KMS-11 (cell line): ENCODE measurements at regions not wholly inside any gene's neighbourhood (a gene's known extent, or its start where the extent isn't known, plus 50 kb on each side); places are given as distances from the start of the nearest gene placed in this dataset.

Experiments used
- H2AFZ ChIP-seq: fragments of 200-600 bp; sonication (generic); 2 replicates; pipeline ENCODE4 v1.6.1; 2016; ENCODE audit warnings: antibody characterized with exemption, mixed run types, low read depth
- H3K27ac ChIP-seq: fragments of 200-600 bp; sonication (generic); 2 replicates; pipeline ENCODE4 v1.6.1; 2016; ENCODE audit warnings: mild to moderate bottlenecking, mixed run types
- H3K27me3 ChIP-seq: fragments of 200-600 bp; sonication (generic); 2 replicates; pipeline ENCODE4 v1.6.1; 2017; ENCODE audit warnings: mild to moderate bottlenecking, low read depth, mixed run types, moderate library complexity; ENCODE audit not compliant: insufficient read depth
- H3K36me3 ChIP-seq: fragments of 200-600 bp; sonication (generic); 2 replicates; pipeline ENCODE4 v1.6.1; 2017; ENCODE audit warnings: mild to moderate bottlenecking, mixed run types; ENCODE audit not compliant: insufficient read depth
- H3K4me1 ChIP-seq: fragments of 200-600 bp; sonication (generic); 2 replicates; pipeline ENCODE4 v1.6.1; 2016; ENCODE audit warnings: mild to moderate bottlenecking, low read depth, mixed run types; ENCODE audit not compliant: poor library complexity, severe bottlenecking
- H3K4me2 ChIP-seq: fragments of 200-600 bp; sonication (generic); 2 replicates; pipeline ENCODE4 v1.7.0; 2016; ENCODE audit warnings: mild to moderate bottlenecking, mixed run types
- H3K4me3 ChIP-seq: fragments of 200-600 bp; sonication (generic); IDR thresholded peaks from 2 replicates; pipeline ENCODE4 v1.6.1; 2017; ENCODE audit warnings: low read depth, low read length, mixed read lengths; ENCODE audit not compliant: insufficient read depth
- H3K79me2 ChIP-seq: fragments of 200-600 bp; sonication (generic); 2 replicates; pipeline ENCODE4 v1.6.1; 2016; ENCODE audit warnings: low read depth, mixed run types; ENCODE audit not compliant: insufficient read depth
- H3K9ac ChIP-seq: fragments of 200-600 bp; sonication (generic); 2 replicates; pipeline ENCODE4 v1.6.1; 2016; ENCODE audit warnings: mild to moderate bottlenecking, mixed run types
- H4K20me1 ChIP-seq: fragments of 200-600 bp; sonication (generic); 2 replicates; pipeline ENCODE4 v1.6.1; 2016; ENCODE audit warnings: mild to moderate bottlenecking, mixed run types; ENCODE audit not compliant: insufficient read depth
- CTCF ChIP-seq: fragments of 200-600 bp; sonication (generic); conservative IDR thresholded peaks from 2 replicates; pipeline ENCODE4 v1.6.1; 2017; ENCODE audit warnings: low read depth, mild to moderate bottlenecking, antibody characterized with exemption, low read length, moderate library complexity, mixed read lengths

GRCh38 chr10:64515970-64516699 lies 994.9 kb downstream of the REEP3 start:
- Histone ChIP-seq H2AFZ (no peak overlapping the region), H3K4me1 (no peaks in the 10 kb centered on the region), H3K79me2 (no peaks in the 10 kb centered on the region), H4K20me1 (no peaks in the 10 kb centered on the region), H3K4me3 (no peak overlapping the region), H3K36me3 (no peaks in the 10 kb centered on the region), H3K9ac (no peak overlapping the region), H3K27me3 (no peaks in the 10 kb centered on the region), H3K27ac (no peak overlapping the region), H3K4me2 (no peak overlapping the region)
- TF ChIP-seq CTCF: no peak

GRCh38 chr10:64518456-64518855 lies 997.3 kb downstream of the REEP3 start:
- no peak for TF ChIP-seq CTCF
- Histone ChIP-seq H3K79me2 (no peaks in the 10 kb centered on the region), H3K27me3 (no peaks in the 10 kb centered on the region), H3K36me3 (no peaks in the 10 kb centered on the region), H3K27ac (no peak overlapping the region), H2AFZ (no peak overlapping the region), H4K20me1 (no peaks in the 10 kb centered on the region), H3K4me1 (no peaks in the 10 kb centered on the region), H3K4me3 (no peak overlapping the region), H3K4me2 (no peak overlapping the region), H3K9ac (no peak overlapping the region)

- Histone ChIP-seq H3K4me3 (no peak overlapping the region), H3K27ac (no peak overlapping the region), H2AFZ (no peak overlapping the region), H3K4me1 (no peaks in the 10 kb centered on the region), H3K4me2 (no peak overlapping the region), H3K79me2 (no peaks in the 10 kb centered on the region), H3K9ac (no peak overlapping the region), H3K36me3 (no peaks in the 10 kb centered on the region), H3K27me3 (no peaks in the 10 kb centered on the region), H4K20me1 (no peaks in the 10 kb centered on the region)
- TF ChIP-seq CTCF: no peak
These were observed 998.2 kb downstream of the REEP3 start for GRCh38 chr10:64519427-64519826.

GRCh38 chr10:64519831-64520230 lies 998.6 kb downstream of the REEP3 start:
- no peaks in the 10 kb centered on the region for H3K36me3 ChIP-seq
- no peak overlapping the region for H3K4me3 ChIP-seq
- no peak overlapping the region for H3K9ac ChIP-seq
- no peak overlapping the region for H3K27ac ChIP-seq
- no peaks in the 10 kb centered on the region for H3K79me2 ChIP-seq
- H3K4me1 ChIP-seq: no peaks in the 10 kb centered on the region
- no peaks in the 10 kb centered on the region for H3K27me3 ChIP-seq
- TF ChIP-seq CTCF: no peak
- no peak overlapping the region for H3K4me2 ChIP-seq
- H2AFZ ChIP-seq: no peak overlapping the region
- no peaks in the 10 kb centered on the region for H4K20me1 ChIP-seq
